Heart right ventricle (tissue), 16 donors: ENCODE measurements at regions not wholly inside any gene's neighbourhood (a gene's known extent, or its start where the extent isn't known, plus 50 kb on each side); places are given as distances from the start of the nearest gene placed in this dataset.
A peak's percentile ranks its signal among the peaks of the same experiment; 100 is the strongest.
"Not testable (repeated sequence)": the region's sequence is repeated elsewhere in the genome, so short reads cannot be mapped to it uniquely, and the experiment has no call there.

Source experiments
- ATAC-seq, 8 donors: fragments of 200-7000 bp; cut with Tn5 transposase; one replicate each; pipeline ENCODE4 v1.9.1; 2020; ENCODE audit warnings: mild to moderate bottlenecking in 8 of 8, moderate library complexity in 8 of 8, moderate number of reproducible peaks in 1 of 8
- DNase-seq, 2 donors: peaks; one replicate each; pipeline ENCODE4 v3.0.0-alpha.2; 2020
- H3K27ac ChIP-seq, 10 donors: fragments of 200-600 bp; sonication (generic) in 2 of 10; one replicate each; pipeline versions ENCODE4 v1.5.0 to v1.8.0; 2020 to 2022; ENCODE audit warnings: mild to moderate bottlenecking in 3 of 10
- H3K27me3 ChIP-seq, 7 donors: fragments of 200-600 bp; one replicate each; pipeline ENCODE4 v1.8.0; 2021 to 2022; ENCODE audit warnings: mild to moderate bottlenecking in 2 of 7
- H3K36me3 ChIP-seq, 9 donors: fragments of 200-600 bp; sonication (generic) in 1 of 9; one replicate each; pipeline versions ENCODE4 v1.5.0 to v1.8.0; 2020 to 2022; ENCODE audit warnings: mild to moderate bottlenecking in 2 of 9
- H3K4me1 ChIP-seq, 9 donors: fragments of 200-600 bp; sonication (generic) in 1 of 9; one replicate each; pipeline versions ENCODE4 v1.5.0 to v1.8.0; 2020 to 2022; ENCODE audit warnings: mild to moderate bottlenecking in 4 of 9
- H3K4me3 ChIP-seq, 10 donors: fragments of 200-600 bp; sonication (generic) in 2 of 10; one replicate each; pipeline versions ENCODE4 v1.5.0 to v1.8.0; 2020 to 2022; ENCODE audit warnings: mild to moderate bottlenecking in 7 of 10, moderate library complexity in 2 of 10
- H3K9me3 ChIP-seq, 11 donors: fragments of 200-600 bp in 10 of 11; sonication (generic) in 2 of 11; one replicate each; pipeline versions ENCODE4 v1.5.0 to v1.8.0; 2013 to 2022; ENCODE audit warnings: mild to moderate bottlenecking in 2 of 11, control low read depth in 1 of 11, moderate library complexity in 1 of 11
- WGBS, 2 donors: extraction: QIAGEN DNeasy Blood & Tissue Kit; methylation state at CpG; one replicate each; pipeline ENCODE4 v1.1.7; 2013; ENCODE audit warnings: inconsistent platforms in 1 of 2; 5-methylcytosine and 5-hydroxymethylcytosine counted together
- intact Hi-C, 10 donors: fragments of 100-400 bp; cut with DNase I; formaldehyde crosslinking; loops; one replicate each; pipeline versions ENCODE4 v1.11.1 to v1.14.2; 2022
- donor health status: Arrhythmogenic right ventricular cardiomyopathy.
- donor health status: ischemic (EF 13 %, LVEDD 7.1; RV severe dilation, severe dysfunction).
- donor health status: healthy with polysubstance abuse.
- donor health status: DM: no; HTN: yes; CAD: no.
- donor health status: DM: no; HTN: no; CAD: no.
- donor health status: ischemic (EF 25% LVEDD 6.9; RV normal size, moderate dysfunction).
- donor health status: ischemic (EF 25% LVEDD 5.7; RV mildly dilated, moderate dysfunction).
- donor health status: healthy.
- donor health status: DM: yes; HTN: yes; CAD: no.
- donor health status: Ischemic cardiomyopathy.
- donor health status: ischemic (EF 35%, LVEDD 5.7; RV mildly dilated, moderate dysfunction).
- donor health status: nonischemic (EF 11% LVEDD 7.7; RV severe dilation, severe dysfunction).
- donor health status: DM: yes; HTN: yes; CAD: no.
- donor health status: PGD.
- donor health status: ischemic (EF 29% LVEDD 5.4; RV normal size, mild dysfunction).
- donor health status: nonischemic (EF 23%, LVEDD 6.1; RV moderate dilation, normal function).

GRCh38 chr15:44817797-44818196 lies 81.5 kb downstream of the TRIM69 start:
- 69 to 70% methylated on average over 8 to 9 of the region's 9 CpGs for WGBS, 2 donors
- H3K36me3 ChIP-seq, H3K27ac ChIP-seq, H3K27me3 ChIP-seq, DNase-seq, intact Hi-C loops, H3K9me3 ChIP-seq, ATAC-seq, H3K4me3 ChIP-seq: not testable (repeated sequence)
- H3K4me1 ChIP-seq: peaks cover 0 to 15% (median 6%) of the 10 kb centered on the region in 9 donors

GRCh38 chr15:44819331-44819987 lies 83.1 kb downstream of the TRIM69 start:
- H3K4me3 ChIP-seq, intact Hi-C loops, H3K27me3 ChIP-seq, H3K36me3 ChIP-seq, H3K9me3 ChIP-seq: not testable (repeated sequence)
- Histone ChIP-seq H3K27ac (peak overlapping the region in 3 of 10 donors; percentile 12 to 55 (median 39)), H3K4me1 (peaks cover 0 to 15% (median 6%) of the 10 kb centered on the region in 9 donors)
- peak; percentile 40 to 58 for DNase-seq
- WGBS, 2 donors: 40 to 53% methylated on average over 8 of the region's 9 CpGs
- ATAC-seq: peak; percentile 58 to 91 (median 85)

GRCh38 chr15:44820535-44820934 lies 84.2 kb downstream of the TRIM69 start:
- H3K9me3 ChIP-seq, H3K36me3 ChIP-seq, H3K27me3 ChIP-seq, DNase-seq, H3K27ac ChIP-seq, intact Hi-C loops, H3K4me3 ChIP-seq: not testable (repeated sequence)
- peaks cover 0 to 15% (median 6%) of the 10 kb centered on the region in 9 donors for H3K4me1 ChIP-seq
- ATAC-seq: peak in 3 of 8 donors; percentile 26 to 62 (median 51)
- 30 to 47% methylated on average over 5 of the region's 5 CpGs for WGBS, 2 donors

GRCh38 chr15:44820967-44821366 lies 84.6 kb downstream of the TRIM69 start:
- intact Hi-C loops, ATAC-seq, H3K27ac ChIP-seq, H3K27me3 ChIP-seq, H3K36me3 ChIP-seq, H3K4me3 ChIP-seq, H3K9me3 ChIP-seq, DNase-seq: not testable (repeated sequence)
- H3K4me1 ChIP-seq: peaks cover 0 to 15% (median 6%) of the 10 kb centered on the region in 9 donors
- 31 to 39% methylated on average over 5 of the region's 5 CpGs for WGBS, 2 donors

- H3K4me1 ChIP-seq, DNase-seq, H3K36me3 ChIP-seq, H3K27ac ChIP-seq, H3K9me3 ChIP-seq, ATAC-seq, intact Hi-C loops, H3K27me3 ChIP-seq, H3K4me3 ChIP-seq: not testable (repeated sequence)
- WGBS, 2 donors: 83 to 100% methylated on average over 1 of the region's 9 CpGs
Measured at GRCh38 chr15:44824277-44825145, 88.2 kb downstream of the TRIM69 start.

- WGBS, 2 donors: 65 to 78% methylated on average over 1 of the region's 1 CpG
- H3K9me3 ChIP-seq, intact Hi-C loops, H3K4me1 ChIP-seq, DNase-seq, H3K36me3 ChIP-seq, H3K27me3 ChIP-seq, H3K4me3 ChIP-seq, ATAC-seq, H3K27ac ChIP-seq: not testable (repeated sequence)
Measured at GRCh38 chr15:44826583-44826982, 90.3 kb downstream of the TRIM69 start.

DNA sequence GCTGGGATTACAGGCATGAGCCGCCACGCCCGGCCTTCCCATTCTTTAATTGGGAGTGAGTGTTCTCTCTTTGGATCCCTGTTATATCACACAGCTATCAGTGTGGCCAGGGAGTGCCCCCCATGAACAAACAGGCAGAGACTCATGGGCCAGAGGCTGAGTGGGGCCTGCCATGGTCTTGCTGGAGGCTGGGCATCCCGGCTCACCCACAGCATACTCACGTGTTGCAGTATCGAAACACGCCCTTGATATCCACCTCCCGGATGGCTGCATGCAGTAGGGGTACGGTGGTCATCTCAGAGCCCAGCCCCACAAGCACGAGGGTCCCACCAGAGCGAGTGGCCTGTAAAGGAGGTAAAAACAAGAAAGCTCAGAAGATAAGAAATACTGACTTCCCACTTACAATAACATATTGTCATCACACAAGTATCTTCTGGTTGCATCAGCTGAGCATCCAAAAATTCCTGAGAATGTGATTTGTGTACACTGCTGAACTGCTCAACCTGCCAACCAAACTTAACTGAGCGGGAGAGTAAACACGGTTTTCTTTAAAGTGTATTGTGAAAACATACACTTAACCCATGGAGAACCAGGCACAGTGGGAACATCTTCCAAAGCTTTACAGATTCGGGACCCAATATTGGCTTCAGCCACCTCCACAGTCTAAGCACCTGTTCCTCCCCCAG lies 92.0 kb downstream of the TRIM69 start:
- H3K4me1 ChIP-seq, intact Hi-C loops, H3K36me3 ChIP-seq, H3K27ac ChIP-seq, H3K9me3 ChIP-seq, DNase-seq, H3K27me3 ChIP-seq, H3K4me3 ChIP-seq: not testable (repeated sequence)
- WGBS, 2 donors: 94 to 97% methylated on average over 11 of the region's 14 CpGs
- peak in 1 of 8 donors; percentile 30 for ATAC-seq

DNA sequence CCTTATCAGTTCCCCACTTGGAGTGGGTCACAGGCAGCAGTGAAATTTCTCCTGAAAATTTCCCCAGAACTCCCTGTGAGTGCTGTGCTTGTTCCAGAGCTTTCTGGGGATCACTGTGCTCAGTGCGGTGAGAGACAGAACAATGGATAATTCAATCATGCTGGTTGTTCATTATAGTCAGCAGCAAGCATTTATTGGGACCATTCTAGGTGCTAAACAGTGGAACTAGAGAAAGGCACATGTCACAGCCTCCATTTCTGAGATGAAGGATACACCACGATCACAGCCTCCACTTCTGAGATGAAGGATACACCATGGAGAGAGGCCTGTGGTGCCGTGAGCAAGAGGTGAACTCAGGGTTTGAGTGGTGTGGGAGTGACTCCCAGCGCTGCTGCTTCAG lies 92.8 kb downstream of the TRIM69 start:
- H3K4me1 ChIP-seq, intact Hi-C loops, H3K36me3 ChIP-seq, H3K9me3 ChIP-seq, ATAC-seq, H3K27me3 ChIP-seq, H3K4me3 ChIP-seq, DNase-seq, H3K27ac ChIP-seq: not testable (repeated sequence)
- 97 to 98% methylated on average over 4 of the region's 4 CpGs for WGBS, 2 donors

DNA sequence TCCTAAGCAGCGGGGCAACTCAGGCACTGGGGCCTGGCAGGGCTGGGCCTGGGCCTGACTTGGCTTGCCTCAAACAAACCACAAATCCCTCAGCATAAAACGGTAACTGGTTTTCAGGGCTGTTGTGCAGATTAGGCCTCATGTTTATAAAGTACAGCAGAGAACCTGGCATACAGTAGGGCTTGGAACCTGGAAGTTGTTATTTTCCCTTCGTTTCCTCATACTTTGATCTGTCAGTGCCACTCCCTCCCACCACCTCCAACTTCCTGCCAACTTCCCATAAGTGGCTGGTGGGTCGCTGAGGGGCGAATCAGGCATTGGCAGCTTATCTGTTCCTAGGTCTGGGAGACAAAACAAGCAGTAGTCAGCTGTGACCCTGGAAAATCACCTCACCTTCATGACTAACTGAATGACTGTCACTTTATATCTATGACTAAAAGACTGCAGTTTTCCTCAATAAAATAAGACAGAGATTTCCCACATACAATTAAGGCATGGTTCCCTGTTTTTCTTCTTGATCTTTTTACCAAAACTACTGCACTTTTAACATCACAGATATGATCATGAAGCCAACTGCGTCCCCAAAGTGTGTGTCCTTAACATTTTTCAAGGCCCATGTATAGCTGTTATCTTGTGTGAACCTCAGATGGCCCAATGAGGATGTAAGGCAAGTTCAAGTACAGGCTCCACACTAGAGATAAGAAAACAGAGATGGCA lies 94.5 kb downstream of the TRIM69 start:
- H3K4me3 ChIP-seq, H3K27ac ChIP-seq, H3K4me1 ChIP-seq, H3K9me3 ChIP-seq, intact Hi-C loops, DNase-seq, H3K36me3 ChIP-seq, H3K27me3 ChIP-seq: not testable (repeated sequence)
- 24 to 45% methylated on average over 5 of the region's 6 CpGs for WGBS, 2 donors
- ATAC-seq: peak in 1 of 8 donors; percentile 53

- WGBS, 2 donors: 81 to 87% methylated on average over 8 of the region's 8 CpGs
- ATAC-seq, H3K4me3 ChIP-seq, intact Hi-C loops, H3K36me3 ChIP-seq, H3K9me3 ChIP-seq, H3K27me3 ChIP-seq, H3K27ac ChIP-seq, DNase-seq, H3K4me1 ChIP-seq: not testable (repeated sequence)
Measured at GRCh38 chr15:44831409-44831741, 95.0 kb downstream of the TRIM69 start.
